IMR-90 (cell line): ENCODE measurements at regions not wholly inside any gene's neighbourhood (a gene's known extent, or its start where the extent isn't known, plus 50 kb on each side); places are given as distances from the start of the nearest gene placed in this dataset.

ENCODE experiments used
- ATAC-seq: fragments of 200-7000 bp; cut with Tn5 transposase; 2 replicates; pipeline ENCODE4 v1.9.1; 2020; ENCODE audit warnings: low read depth, mild to moderate bottlenecking, moderate library complexity
- BruUV-seq: library from RNA; stranded (reverse); fragments of 400-500 nt; replicated peaks from 2 replicates; lab custom pipeline; 2021; lab: Mats Ljungman, UMichigan
- CTCF ChIA-PET: fragments of 300-600 bp; formaldehyde crosslinking; extraction: SDS; loops from one replicate; lab custom pipeline; 2021; ENCODE audit warnings: antibody characterized with exemption; lab: Yijun Ruan, JAX
- POLR2A ChIA-PET: fragments of 300-600 bp; sonication (Branson Sonifier 250); formaldehyde crosslinking; loops from one replicate; lab custom pipeline; 2022; ENCODE audit warnings: antibody characterized with exemption; ENCODE audit not compliant: unreplicated experiment; lab: Charles Lee
- DNase-seq: peaks from one replicate; pipeline ENCODE4 v3.0.0; 2013
- H2AFZ ChIP-seq: replicated peaks from 2 replicates; pipeline ENCODE3; 2013; ENCODE audit warnings: low read length, mild to moderate bottlenecking; ENCODE audit not compliant: poor library complexity
- H2AK5ac ChIP-seq: 2 replicates; pipeline ENCODE4 v1.6.1; 2013; ENCODE audit warnings: low read depth, low read length, inconsistent platforms
- H2AK9ac ChIP-seq: replicated peaks from 2 replicates; pipeline ENCODE3; 2013; ENCODE audit warnings: mild to moderate bottlenecking, low read depth, low read length, moderate library complexity; ENCODE audit not compliant: poor library complexity
- H2BK120ac ChIP-seq: 2 replicates; pipeline ENCODE4 v1.6.1; 2013; ENCODE audit warnings: low read depth, low read length, inconsistent platforms
- H2BK15ac ChIP-seq: 3 replicates; pipeline ENCODE4 v1.6.1; 2013; ENCODE audit warnings: low read depth, low read length, inconsistent platforms
- H2BK20ac ChIP-seq: 2 replicates; pipeline ENCODE4 v1.6.1; 2013; ENCODE audit warnings: low read depth, mild to moderate bottlenecking, inconsistent platforms, low read length, moderate library complexity
- H2BK5ac ChIP-seq: 2 replicates; pipeline ENCODE4 v1.6.1; 2013; ENCODE audit warnings: mild to moderate bottlenecking, low read depth, low read length, inconsistent platforms; ENCODE audit not compliant: poor library complexity, severe bottlenecking
- H3K14ac ChIP-seq: replicated peaks from 2 replicates; pipeline ENCODE4 v1.6.1; 2013; ENCODE audit warnings: low read depth, low read length, inconsistent platforms
- H3K18ac ChIP-seq: 2 replicates; pipeline ENCODE4 v1.6.1; 2013; ENCODE audit warnings: low read depth, low read length, control low read depth
- H3K23ac ChIP-seq: 2 replicates; pipeline ENCODE4 v1.6.1; 2013; ENCODE audit warnings: low read depth, low read length, inconsistent platforms
- H3K27ac ChIP-seq: 2 replicates; pipeline ENCODE4 v1.5.1; 2013; ENCODE audit warnings: mild to moderate bottlenecking, control low read depth, low read length; ENCODE audit not compliant: insufficient read depth
- H3K27me3 ChIP-seq: 2 replicates; pipeline ENCODE4 v1.6.1; 2013; ENCODE audit warnings: low read length; ENCODE audit not compliant: control insufficient read depth, insufficient read depth
- H3K36me3 ChIP-seq: 2 replicates; pipeline ENCODE4 v1.6.1; 2013; ENCODE audit warnings: low read length, mixed read lengths; ENCODE audit not compliant: control insufficient read depth, insufficient read depth
- H3K4ac ChIP-seq: 2 replicates; pipeline ENCODE4 v1.6.1; 2013; ENCODE audit warnings: low read depth, low read length, inconsistent platforms
- H3K4me1 ChIP-seq: 2 replicates; pipeline ENCODE4 v1.6.1; 2013; ENCODE audit warnings: low read length, mixed read lengths; ENCODE audit not compliant: control insufficient read depth, insufficient read depth
- H3K4me2 ChIP-seq: 2 replicates; pipeline ENCODE4 v1.6.1; 2013; ENCODE audit warnings: low read depth, mild to moderate bottlenecking, control low read depth, low read length, moderate library complexity
- H3K4me3 ChIP-seq: 2 replicates; pipeline ENCODE4 v1.5.1; 2013; ENCODE audit warnings: low read depth, mild to moderate bottlenecking, control low read depth, low read length, moderate library complexity; ENCODE audit not compliant: insufficient read depth
- H3K56ac ChIP-seq: 2 replicates; pipeline ENCODE4 v1.6.1; 2013; ENCODE audit warnings: low read length, inconsistent platforms; ENCODE audit not compliant: insufficient read depth; ENCODE audit errors: extremely low read depth
- H3K79me1 ChIP-seq, 2 experiments: 2 replicates each; pipeline ENCODE4 v1.6.1; 2013; ENCODE audit warnings: low read length in 2 of 2, inconsistent platforms in 1 of 2, low read depth in 1 of 2
- H3K9ac ChIP-seq: 2 replicates; pipeline ENCODE4 v1.6.1; 2013; ENCODE audit warnings: low read depth, low read length, control low read depth
- H3K9me1 ChIP-seq: 2 replicates; pipeline ENCODE4 v1.6.1; 2013; ENCODE audit warnings: low read length, inconsistent platforms; ENCODE audit not compliant: insufficient read depth
- H3K9me3 ChIP-seq: 2 replicates; pipeline ENCODE4 v1.6.1; 2013; ENCODE audit warnings: low read length; ENCODE audit not compliant: control insufficient read depth, insufficient read depth
- H4K20me1 ChIP-seq: 2 replicates; pipeline ENCODE4 v1.6.1; 2013; ENCODE audit warnings: low read length, inconsistent platforms; ENCODE audit not compliant: insufficient read depth
- H4K5ac ChIP-seq: 2 replicates; pipeline ENCODE4 v1.6.1; 2013; ENCODE audit warnings: mild to moderate bottlenecking, low read depth, low read length, control low read depth
- H4K8ac ChIP-seq, 2 experiments: 2 replicates each; pipeline ENCODE4 v1.6.1; 2013; ENCODE audit warnings: low read depth in 2 of 2, low read length in 2 of 2, control low read depth in 1 of 2, inconsistent platforms in 1 of 2
- H4K91ac ChIP-seq: 2 replicates; pipeline ENCODE4 v1.6.1; 2013; ENCODE audit warnings: low read depth, low read length, inconsistent platforms; ENCODE audit not compliant: insufficient read depth
- BHLHE40 ChIP-seq: fragments of 150-350 bp; IDR thresholded peaks from 2 replicates; pipeline ENCODE4 v1.6.1; 2016; ENCODE audit warnings: mild to moderate bottlenecking, low read depth, low read length
- MAZ ChIP-seq: IDR thresholded peaks from 2 replicates; pipeline ENCODE4 v1.6.1; 2012; ENCODE audit warnings: low read depth, mild to moderate bottlenecking, low read length, improper control_type of control experiment, moderate library complexity, borderline replicate concordance
- MXI1 ChIP-seq: IDR thresholded peaks from 2 replicates; pipeline ENCODE4 v1.6.1; 2012; ENCODE audit warnings: low read depth, mild to moderate bottlenecking, low read length, moderate library complexity, borderline replicate concordance
- NFE2L2 ChIP-seq: fragments of 150-350 bp; IDR thresholded peaks from 2 replicates; pipeline ENCODE4 v1.6.1; 2016; ENCODE audit warnings: low read depth, mild to moderate bottlenecking, low read length
- RFX5 ChIP-seq: IDR thresholded peaks from 2 replicates; pipeline ENCODE4 v1.8.0; 2012; ENCODE audit warnings: low read depth, mild to moderate bottlenecking, low read length, moderate library complexity
- WGBS, 2 experiments: methylation state at CpG; one replicate each; pipeline versions ENCODE4 v1.1.5 to v1.1.7; 2013; ENCODE audit warnings: missing lambda C conversion rate in 2 of 2; ENCODE audit not compliant: insufficient read length in 1 of 2; ENCODE audit errors: extremely low coverage in 2 of 2; 5-methylcytosine and 5-hydroxymethylcytosine counted together
- dilution Hi-C: fragments of 300-500 bp; cut with HindIII; formaldehyde crosslinking; loops from one replicate; pipeline ENCODE4 v1.14.3; 2018; ENCODE audit warnings: low sequenced_read_pairs; ENCODE audit not compliant: unreplicated experiment
- in situ Hi-C: fragments of 300-500 bp; cut with MboI; formaldehyde crosslinking; loops from 3 replicates; pipeline ENCODE4 v1.14.3; 2019; ENCODE audit warnings: low sequenced_read_pairs, inconsistent platforms, mixed read lengths
- intact Hi-C: fragments of 100-400 bp; cut with micrococcal nuclease; formaldehyde crosslinking; loops from 2 replicates; pipeline ENCODE4 v1.10.0; 2022

DNA sequence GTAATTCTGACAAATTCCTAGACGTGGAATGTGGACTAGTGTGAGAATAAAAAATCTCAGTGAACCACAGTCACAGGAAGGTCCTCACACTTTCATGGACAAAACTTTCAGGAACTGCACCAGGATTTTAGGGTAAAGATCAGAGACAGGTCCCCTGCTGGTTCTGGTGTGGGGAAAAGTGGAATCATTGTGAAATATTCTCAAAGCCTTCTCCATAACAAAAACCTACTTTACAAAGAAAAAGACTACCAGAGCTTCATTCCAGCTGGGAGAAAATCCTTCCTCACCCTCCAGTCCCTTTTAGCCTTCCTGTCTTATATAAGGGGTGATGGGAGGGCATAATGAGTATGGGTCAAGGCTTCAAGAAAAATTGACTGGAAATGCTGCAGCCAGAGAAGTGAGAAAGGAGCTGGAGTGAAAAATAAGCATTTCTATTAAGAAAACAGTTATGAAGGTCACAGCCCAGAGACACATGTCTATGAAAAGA is 325.8 kb downstream of the ARAP2 start:
- H3K9me1 ChIP-seq = no peaks in the 10 kb centered on the region
- H2BK15ac ChIP-seq = no peak overlapping the region
- no peak overlapping the region for H2AK5ac ChIP-seq
- WGBS, 2 experiments = no CpG with 5 or more reads among the region's 1 CpG
- H4K5ac ChIP-seq = no peak overlapping the region
- H4K91ac ChIP-seq = no peak overlapping the region
- intact Hi-C loops = no loop called here
- no peak overlapping the region for H3K56ac ChIP-seq
- H3K18ac ChIP-seq = no peak overlapping the region
- no peaks in the 10 kb centered on the region for H4K20me1 ChIP-seq
- ChIA-PET CTCF (no interaction called here), POLR2A (no interaction called here)
- no peak overlapping the region for H2BK5ac ChIP-seq
- no peak overlapping the region for H3K4me3 ChIP-seq
- H2AFZ ChIP-seq = no peak overlapping the region
- no peak overlapping the region for H2BK120ac ChIP-seq
- H2BK20ac ChIP-seq = no peak overlapping the region
- no peaks in the 10 kb centered on the region for H3K27me3 ChIP-seq
- no TSS peak for BruUV-seq
- H3K4me1 ChIP-seq = no peaks in the 10 kb centered on the region
- no peaks in the 10 kb centered on the region for H3K79me1 ChIP-seq
- no peaks in the 10 kb centered on the region for H3K36me3 ChIP-seq
- in situ Hi-C loops = no loop called here
- dilution Hi-C loops = no loop called here
- DNase-seq (no peak), ATAC-seq (no peak)
- H2AK9ac ChIP-seq = no peak overlapping the region
- no peak overlapping the region for H3K4me2 ChIP-seq
- H3K9ac ChIP-seq = no peak overlapping the region
- H4K8ac ChIP-seq = no peak overlapping the region
- no peak overlapping the region for H3K23ac ChIP-seq
- TF ChIP-seq NFE2L2 = no peak
- TF ChIP-seq MXI1 = no peak
- no peak for TF ChIP-seq MAZ
- TF ChIP-seq RFX5 = no peak
- no peak for TF ChIP-seq BHLHE40
- 0 out of 2 replicates have a peak, but pooled peaks cover 2% of the 10 kb centered on the region for H3K9me3 ChIP-seq
- H3K27ac ChIP-seq = no peak overlapping the region
- H3K14ac ChIP-seq = no peak overlapping the region
- no peak overlapping the region for H3K4ac ChIP-seq
